Hematopoietic multipotent progenitor cell treated with erythropoietin and hydrocortisone succinate and interleukin-3 and kit ligand, for 17 days (in vitro differentiated cells): ENCODE measurements at regions not wholly inside any gene's neighbourhood (a gene's known extent, or its start where the extent isn't known, plus 50 kb on each side); places are given as distances from the start of the nearest gene placed in this dataset.
A peak's percentile ranks its signal among the peaks of the same experiment; 100 is the strongest.
"Not testable (repeated sequence)": the region's sequence is repeated elsewhere in the genome, so short reads cannot be mapped to it uniquely, and the experiment has no call there.

Experiments used
- DNase-seq: peaks from one replicate; pipeline ENCODE4 v3.0.0-alpha.2; 2015; ENCODE audit warnings: low spot score

DNA sequence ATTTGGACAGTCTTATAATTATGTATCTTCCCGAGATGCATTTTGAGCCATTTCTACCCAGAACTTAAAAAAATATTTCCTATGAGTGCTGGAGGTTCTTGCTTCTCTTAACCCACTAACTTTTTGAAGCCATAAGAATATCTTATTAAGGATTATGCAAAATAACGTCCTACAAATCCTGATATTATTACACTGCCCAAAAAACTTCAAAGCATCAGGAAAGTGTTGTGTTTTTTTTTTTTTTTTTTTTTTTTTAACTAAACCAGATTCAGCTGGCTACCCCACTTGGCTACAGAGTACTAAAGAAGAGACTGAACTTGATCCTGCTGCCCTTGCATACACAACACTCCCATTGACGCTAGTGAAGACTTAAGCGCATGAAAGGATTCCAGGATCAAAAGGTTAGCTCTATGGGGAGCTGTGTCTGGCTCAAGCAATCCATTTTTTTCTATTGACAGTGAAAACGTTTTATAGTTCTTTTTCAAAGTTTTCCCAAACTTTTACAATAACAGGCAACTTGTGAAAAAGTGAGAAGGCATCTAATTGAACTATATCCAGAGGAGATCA is 141.4 kb downstream of the KCNRG start:
- DNase-seq: no peak

DNA sequence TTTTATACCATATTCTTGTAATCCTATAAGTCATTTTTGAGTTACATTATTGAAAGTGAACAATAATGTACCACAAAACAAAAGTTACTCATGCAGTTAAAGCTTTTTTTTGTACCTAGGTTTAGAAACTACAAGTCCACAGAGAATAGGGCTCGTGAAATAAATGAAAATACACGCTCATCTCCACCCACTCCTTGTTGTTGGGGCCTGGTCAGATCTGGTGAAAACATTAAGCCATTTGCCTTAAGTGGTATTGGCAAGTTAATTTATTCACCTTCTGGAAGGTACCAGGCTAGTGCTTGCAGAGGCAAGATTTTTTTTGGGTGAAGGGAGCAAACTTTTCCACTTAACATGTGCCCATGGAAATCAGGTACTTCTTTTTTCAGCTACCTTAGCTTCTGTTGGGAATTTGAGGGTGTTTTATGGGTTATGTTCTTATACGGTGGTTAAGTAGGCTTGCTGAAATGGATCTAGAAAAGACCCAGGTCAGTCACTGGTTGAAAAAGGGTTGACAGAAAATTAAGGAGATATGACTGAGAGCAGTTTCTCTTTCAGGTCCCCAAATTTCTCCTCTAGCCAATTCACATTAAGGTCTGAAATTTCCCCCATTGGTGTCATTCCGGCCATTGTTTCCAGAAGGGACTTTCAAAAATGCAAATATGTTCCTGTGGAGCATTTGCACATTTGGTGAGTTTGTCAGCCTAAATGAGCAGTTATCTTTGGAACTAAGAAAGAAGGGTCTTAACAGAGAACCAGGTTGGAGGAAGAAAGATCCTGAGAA is 143.3 kb downstream of the KCNRG start:
- DNase-seq: no peak

GRCh38 chr13:50159607-50160006 is 144.4 kb downstream of the KCNRG start:
- no peak for DNase-seq

DNA sequence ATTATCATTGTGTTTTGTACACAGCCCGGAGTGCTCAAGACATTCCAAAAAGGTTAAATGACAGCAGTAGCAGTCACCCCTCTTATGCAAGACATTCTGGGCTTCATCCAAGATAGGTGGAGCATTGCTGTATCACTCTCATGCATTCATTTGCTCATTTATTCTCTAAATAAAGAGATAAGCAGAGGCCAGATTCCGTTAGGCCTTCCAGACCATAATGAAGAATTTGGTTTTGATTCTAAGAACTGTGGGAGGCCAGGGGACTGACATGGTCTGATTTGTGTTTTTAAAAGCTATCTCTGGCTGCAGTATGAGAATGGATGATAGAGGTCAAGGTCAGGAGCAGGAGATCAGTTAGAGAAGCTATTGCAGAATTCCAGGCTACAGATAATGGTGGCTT is 145.8 kb downstream of the KCNRG start:
- no peak for DNase-seq

DNA sequence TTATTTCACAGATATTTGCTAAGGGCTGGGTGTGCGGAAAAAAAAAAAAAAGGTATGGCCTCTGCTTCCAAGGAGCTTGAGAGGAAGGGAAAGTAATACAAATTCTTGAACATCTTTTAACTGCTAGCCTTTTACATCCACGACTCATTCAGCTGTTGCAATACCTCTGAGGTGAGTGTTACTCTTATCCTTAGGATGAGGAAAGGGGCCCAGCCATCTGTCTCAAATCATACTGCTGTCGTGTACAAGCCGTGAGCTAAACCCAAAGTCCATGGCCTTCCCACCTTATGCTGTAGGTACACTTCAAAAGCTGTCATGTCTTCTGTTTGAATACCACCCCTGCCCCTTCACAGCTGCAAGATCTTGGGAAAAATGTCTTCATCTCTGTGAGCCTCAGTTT is 146.8 kb downstream of the KCNRG start:
- DNase-seq: no peak

- no peak for DNase-seq
Observed at GRCh38 chr13:50162567-50162966, 147.3 kb downstream of the KCNRG start.

GRCh38 chr13:50167224-50167947 is 152.1 kb downstream of the KCNRG start:
- DNase-seq: no peak

- DNase-seq: no peak
Observed at GRCh38 chr13:50167967-50168366, 152.7 kb downstream of the KCNRG start.

DNA sequence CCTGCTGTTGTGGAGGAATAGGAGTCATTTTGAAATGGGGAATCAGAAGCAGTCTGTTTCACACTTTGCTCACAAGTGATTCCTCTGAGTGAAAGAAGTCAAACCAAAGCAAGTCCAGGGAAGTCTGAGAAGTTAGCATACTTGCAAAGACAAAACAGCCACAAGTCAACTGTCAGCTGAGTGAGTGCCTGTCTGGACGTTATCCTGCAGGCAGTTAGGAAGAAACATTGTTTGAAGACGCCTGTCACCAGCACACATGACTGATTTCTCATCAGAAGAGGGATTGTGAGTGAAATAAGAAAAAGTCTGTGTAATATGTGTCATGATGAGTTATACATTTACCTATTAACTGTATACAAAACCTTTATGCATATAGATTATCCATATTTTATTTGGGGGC is 153.5 kb downstream of the KCNRG start:
- no peak for DNase-seq

GRCh38 chr13:50170447-50171037 is 155.3 kb downstream of the KCNRG start:
- no peak for DNase-seq

GRCh38 chr13:50171590-50172282 is 156.5 kb downstream of the KCNRG start:
- DNase-seq: no peak

- not testable (repeated sequence) for DNase-seq
Observed at GRCh38 chr13:50173045-50173444, 157.8 kb downstream of the KCNRG start.

DNA sequence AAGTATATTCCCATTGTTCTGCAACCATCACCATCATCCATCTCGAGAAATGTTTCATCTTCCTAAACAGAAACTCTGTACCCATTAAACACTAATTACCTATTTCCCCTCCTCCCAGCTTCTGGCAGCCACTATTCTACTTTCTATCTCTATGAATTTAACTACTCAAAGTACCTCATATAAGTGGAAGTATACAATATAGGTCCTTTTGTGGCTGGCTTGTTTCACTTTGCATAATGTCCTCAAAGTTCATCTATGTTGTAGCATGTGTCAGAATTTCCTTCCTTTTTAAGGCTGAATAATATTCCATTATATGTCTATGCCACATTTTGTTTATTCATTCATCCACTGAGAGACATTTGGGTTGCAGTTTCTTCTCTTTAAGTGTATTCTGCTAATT is 159.4 kb downstream of the KCNRG start:
- DNase-seq: no peak

DNA sequence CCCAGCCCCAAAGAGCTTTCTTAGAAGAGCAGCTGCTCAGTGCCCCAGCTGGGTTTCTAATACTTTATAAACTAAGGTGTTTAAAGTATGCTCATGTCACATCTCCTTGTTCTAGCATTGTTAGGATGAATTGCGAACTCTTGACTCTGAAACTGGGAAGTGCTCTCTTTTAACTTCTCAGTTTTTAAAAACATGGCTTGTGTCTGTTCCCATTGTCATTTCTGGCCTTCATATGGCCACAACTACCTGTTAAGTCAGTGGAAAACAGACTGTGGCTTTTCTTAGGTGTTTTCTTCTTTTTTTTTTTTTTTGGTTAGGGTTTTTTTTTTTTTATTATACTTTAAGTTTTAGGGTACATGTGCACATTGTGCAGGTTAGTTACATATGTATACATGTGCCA is 164.7 kb downstream of the KCNRG start:
- DNase-seq: no peak

- DNase-seq: not testable (repeated sequence)
Observed at GRCh38 chr13:50185769-50186763, 170.8 kb downstream of the KCNRG start.

- DNase-seq: no peak
Observed at GRCh38 chr13:50187352-50188029, 172.2 kb downstream of the KCNRG start.

DNA sequence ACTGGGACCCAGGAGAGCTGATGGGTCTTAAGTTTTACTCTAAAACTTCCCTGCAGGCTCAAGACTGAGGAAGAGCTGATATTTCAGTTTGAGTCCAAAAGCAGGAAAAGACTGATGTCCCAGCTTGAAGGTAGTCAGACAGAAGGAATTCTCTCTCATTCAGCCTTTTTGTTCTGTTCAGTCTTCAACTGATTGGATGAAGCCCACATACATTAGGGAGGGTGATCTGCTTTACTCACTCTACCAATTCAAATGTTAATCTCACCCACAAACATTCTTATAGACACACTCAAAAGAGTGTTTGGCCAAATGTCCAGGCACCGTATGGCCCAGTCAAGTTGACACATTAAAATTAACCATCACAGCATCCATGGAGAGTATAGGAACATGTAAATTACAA is 173.5 kb downstream of the KCNRG start:
- DNase-seq: no peak

GRCh38 chr13:50189450-50189849 is 174.2 kb downstream of the KCNRG start:
- peak; percentile 32 for DNase-seq

GRCh38 chr13:50191004-50191403 is 175.8 kb downstream of the KCNRG start:
- DNase-seq: no peak

DNA sequence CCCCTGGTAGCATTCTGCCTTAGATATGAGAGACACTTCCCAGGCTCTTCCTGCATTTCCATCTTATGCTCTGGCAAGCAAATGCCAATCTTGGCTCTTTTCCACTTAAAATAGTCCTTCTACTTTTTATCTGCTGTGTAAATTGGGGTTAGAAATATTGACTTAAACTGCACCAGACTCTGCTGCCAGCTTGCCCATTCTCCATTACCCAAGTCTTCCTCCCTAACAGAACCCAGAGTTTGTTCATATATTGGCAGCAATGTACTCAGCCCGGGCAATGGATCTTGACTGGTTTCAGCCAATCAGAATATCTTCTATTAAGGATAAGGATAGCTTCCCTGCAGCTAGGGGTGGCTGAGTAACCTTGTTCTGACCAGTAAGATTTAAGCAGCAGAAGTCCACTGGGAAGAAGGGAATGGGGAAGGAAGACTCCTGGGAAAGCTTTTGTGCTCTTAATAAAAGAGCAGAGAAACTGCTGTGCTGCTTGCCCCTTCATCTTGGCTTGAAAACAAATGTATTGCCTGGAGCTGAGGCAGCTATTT is 177.1 kb downstream of the KCNRG start:
- DNase-seq: no peak
